Body of pancreas (tissue), 4 donors: ENCODE measurements at regions not wholly inside any gene's neighbourhood (a gene's known extent, or its start where the extent isn't known, plus 50 kb on each side); places are given as distances from the start of the nearest gene placed in this dataset.

Experiments
- ATAC-seq: fragments of 150-250 bp; one replicate; pipeline ENCODE4 v1.9.1; 2016
- DNase-seq, 4 donors: peaks; one replicate each; pipeline ENCODE4 v3.0.0-alpha.2; 2019
- H3K27ac ChIP-seq, 4 donors: fragments of 200-600 bp; sonication (generic); 1 replicate in 3 of 4; 2 replicates in 1 of 4; pipeline versions ENCODE4 v1.5.1 to v1.6.1; 2016 to 2019; ENCODE audit warnings: mild to moderate bottlenecking in 1 of 4, mixed read lengths in 1 of 4, moderate library complexity in 1 of 4
- H3K27me3 ChIP-seq, 2 donors: fragments of 200-600 bp; sonication (generic); one replicate each; pipeline ENCODE4 v1.6.0; 2016; ENCODE audit warnings: mild to moderate bottlenecking in 1 of 2
- H3K36me3 ChIP-seq, 2 donors: fragments of 200-600 bp; sonication (generic); replicated peaks in 1 of 2; 2 replicates each; pipeline ENCODE4 v1.5.1; 2016; ENCODE audit warnings: low read depth in 2 of 2; ENCODE audit not compliant: insufficient read depth in 1 of 2
- H3K4me1 ChIP-seq: fragments of 200-600 bp; sonication (generic); one replicate; pipeline ENCODE4 v1.6.0; 2016
- H3K4me3 ChIP-seq, 2 donors: fragments of 200-600 bp; sonication (generic); 1 replicate in 1 of 2; 2 replicates in 1 of 2; pipeline ENCODE4 v1.5.1; 2016 to 2019
- H3K9me3 ChIP-seq, 3 donors: fragments of 200-600 bp; sonication (generic); 1 replicate in 2 of 3; 2 replicates in 1 of 3; pipeline ENCODE4 v1.5.1; 2016
- CTCF ChIP-seq, 7 experiments: fragments of 450-650 bp in 4 of 7; fragments of 200-600 bp in 3 of 7; sonication (generic) in 3 of 7; IDR thresholded peaks; one replicate each; pipeline ENCODE4 v1.5.1; 2016 to 2019; ENCODE audit warnings: antibody characterized with exemption in 7 of 7
- POLR2A ChIP-seq, 3 donors: fragments of 450-650 bp; IDR thresholded peaks; one replicate each; pipeline ENCODE4 v1.6.1; 2016; ENCODE audit warnings: antibody characterized with exemption in 3 of 3, mild to moderate bottlenecking in 2 of 3
- WGBS, 2 donors: methylation state at CpG; one replicate each; pipeline ENCODE4 v1.1.5; 2017; 5-methylcytosine and 5-hydroxymethylcytosine counted together
- intact Hi-C: fragments of 100-400 bp; cut with DNase I; formaldehyde crosslinking; loops from one replicate; pipeline ENCODE4 v1.15.1; 2023

- Histone ChIP-seq H3K27ac (no peak overlapping the region), H3K4me1 (no peaks in the 10 kb centered on the region), H3K4me3 (no peak overlapping the region), H3K9me3 (no peaks in the 10 kb centered on the region), H3K36me3 (no peaks in the 10 kb centered on the region), H3K27me3 (no peaks in the 10 kb centered on the region)
- intact Hi-C loops = no loop called here
- ATAC-seq = no peak
- WGBS, 2 donors = 57 to 67% methylated on average over 20 to 24 of the region's 24 CpGs
- TF ChIP-seq CTCF (IDR thresholded peaks at IDR 0.05) (no peak), POLR2A (IDR thresholded peaks at IDR 0.05) (no peak)
- DNase-seq = no peak
These were observed 110.3 kb downstream of the BRD1 start for GRCh38 chr22:49717322-49717919.

DNA sequence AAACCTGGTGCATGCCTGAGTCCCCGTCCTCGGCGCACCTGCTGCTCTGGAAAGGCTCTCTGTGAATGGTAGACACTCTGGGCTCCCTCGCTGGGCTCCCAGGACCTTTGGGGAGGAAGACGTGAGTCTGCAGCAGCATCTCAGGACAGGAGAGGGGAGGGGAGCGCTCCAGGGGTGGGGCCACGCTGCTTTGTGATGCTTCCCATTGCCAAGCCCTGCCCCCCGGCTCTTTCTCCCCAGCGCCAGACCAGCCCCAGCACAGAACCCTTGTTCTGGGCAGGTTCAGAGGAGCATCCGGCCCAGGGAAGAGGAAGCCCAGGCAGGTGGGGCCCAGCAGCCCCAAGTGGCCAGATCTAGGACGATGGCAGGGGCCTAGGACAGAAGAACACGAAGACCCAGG is 111.2 kb downstream of the BRD1 start:
- DNase-seq = no peak
- TF ChIP-seq CTCF (IDR thresholded peaks at IDR 0.05) (no peak), POLR2A (IDR thresholded peaks at IDR 0.05) (no peak)
- H3K36me3 ChIP-seq = no peaks in the 10 kb centered on the region
- H3K4me1 ChIP-seq = no peaks in the 10 kb centered on the region
- intact Hi-C loops = no loop called here
- H3K4me3 ChIP-seq = no peak overlapping the region
- H3K27ac ChIP-seq = no peak overlapping the region
- no peak for ATAC-seq
- 33 to 50% methylated on average over 8 to 12 of the region's 12 CpGs for WGBS, 2 donors
- no peaks in the 10 kb centered on the region for H3K27me3 ChIP-seq
- H3K9me3 ChIP-seq = no peaks in the 10 kb centered on the region

DNA sequence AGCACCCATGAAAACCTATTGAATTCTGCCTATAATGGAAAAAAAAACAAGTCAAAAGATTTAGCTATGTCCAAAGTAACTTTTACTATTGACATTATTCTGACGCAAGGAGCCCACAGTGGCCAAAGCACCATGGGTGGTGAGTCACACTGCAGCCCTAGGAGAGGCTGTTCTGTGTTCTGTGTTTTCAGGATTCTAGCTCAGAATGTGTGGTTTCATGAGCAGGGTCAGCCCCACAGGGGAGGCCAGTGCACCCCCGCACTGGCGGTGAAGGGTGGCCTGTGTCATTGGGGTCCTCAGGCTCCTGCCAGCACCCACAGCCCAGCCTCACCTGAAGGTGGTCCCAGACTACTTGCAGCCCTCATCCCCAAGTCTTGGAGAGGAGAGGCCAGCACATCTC is 112.2 kb downstream of the BRD1 start:
- ATAC-seq (no peak), DNase-seq (no peak)
- no peaks in the 10 kb centered on the region for H3K27me3 ChIP-seq
- intact Hi-C loops = no loop called here
- H3K9me3 ChIP-seq = peaks cover 0 to 5% (median 0%) of the 10 kb centered on the region in 3 donors
- no peak overlapping the region for H3K27ac ChIP-seq
- H3K4me3 ChIP-seq = no peak overlapping the region
- H3K4me1 ChIP-seq = no peaks in the 10 kb centered on the region
- WGBS, 2 donors = 63 to 65% methylated on average over 3 of the region's 3 CpGs
- no peaks in the 10 kb centered on the region for H3K36me3 ChIP-seq
- no peak for TF ChIP-seq POLR2A (IDR thresholded peaks at IDR 0.05)
- TF ChIP-seq CTCF (IDR thresholded peaks at IDR 0.05) = no peak

DNA sequence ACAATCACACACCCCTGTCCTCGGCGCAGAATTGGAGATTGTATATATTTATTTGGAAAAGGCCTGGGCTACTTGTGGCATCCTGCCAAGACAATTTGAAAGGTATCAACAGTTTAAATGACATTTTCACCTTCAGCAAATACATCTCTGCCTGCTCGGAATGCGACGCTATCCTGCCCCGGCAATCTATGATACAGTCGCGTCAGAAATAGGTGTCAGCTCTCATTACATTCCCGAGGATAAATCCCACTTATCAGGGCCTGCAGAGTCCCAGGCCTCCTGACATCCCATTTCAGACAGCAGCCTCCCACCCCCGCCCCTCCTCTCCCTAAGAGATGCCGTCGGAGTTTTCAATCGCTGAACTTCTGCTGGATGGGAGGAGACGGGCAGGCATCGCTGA is 114.7 kb downstream of the BRD1 start:
- intact Hi-C loops = no loop called here

More for the DNA sequence above, 114.7 kb downstream of the BRD1 start:
- Histone ChIP-seq H3K27me3 (no peaks in the 10 kb centered on the region), H3K27ac (no peak overlapping the region), H3K9me3 (peaks cover 0 to 12% (median 0%) of the 10 kb centered on the region in 3 donors), H3K36me3 (no peaks in the 10 kb centered on the region), H3K4me1 (no peaks in the 10 kb centered on the region), H3K4me3 (no peak overlapping the region)
- TF ChIP-seq CTCF (IDR thresholded peaks at IDR 0.05) = no peak
- no peak for TF ChIP-seq POLR2A (IDR thresholded peaks at IDR 0.05)
- DNase-seq (no peak), ATAC-seq (no peak)
- 53 to 59% methylated on average over 9 to 13 of the region's 15 CpGs for WGBS, 2 donors
